Embryonic facial prominence (tissue), 1 donor: ENCODE measurements at regions not wholly inside any gene's neighbourhood (a gene's known extent, or its start where the extent isn't known, plus 50 kb on each side); places are given as distances from the start of the nearest gene placed in this dataset.

ENCODE experiments used
- DNase-seq: peaks from one replicate; pipeline ENCODE4 v3.0.0-alpha.2; 2016; ENCODE audit errors: extremely low spot score

GRCh38 chr15:53305554-53305953, 453.9 kb downstream of the WDR72 start:
- no peak for DNase-seq

GRCh38 chr15:53305101-53305500, 454.4 kb downstream of the WDR72 start:
- no peak for DNase-seq

GRCh38 chr15:53297828-53298227, 461.6 kb downstream of the WDR72 start:
- DNase-seq: no peak

- no peak for DNase-seq
Measured at GRCh38 chr15:53296603-53297002, 462.9 kb downstream of the WDR72 start.

GRCh38 chr15:53295574-53295973, 463.9 kb downstream of the WDR72 start:
- no peak for DNase-seq

- no peak for DNase-seq
Measured at GRCh38 chr15:53288542-53288941, 470.9 kb downstream of the WDR72 start.

GRCh38 chr15:53274630-53275029, 484.5 kb upstream of the ONECUT1 start:
- DNase-seq: no peak

- no peak for DNase-seq
Measured at GRCh38 chr15:53272116-53272515, 482.0 kb upstream of the ONECUT1 start.

GRCh38 chr15:53266176-53266575, 476.0 kb upstream of the ONECUT1 start:
- no peak for DNase-seq

- DNase-seq: no peak
Measured at GRCh38 chr15:53260647-53261046, 470.5 kb upstream of the ONECUT1 start.

- no peak for DNase-seq
Measured at GRCh38 chr15:53256457-53256856, 466.3 kb upstream of the ONECUT1 start.

GRCh38 chr15:53256043-53256442, 465.9 kb upstream of the ONECUT1 start:
- DNase-seq: no peak

GRCh38 chr15:53251996-53252395, 461.9 kb upstream of the ONECUT1 start:
- DNase-seq: no peak

GRCh38 chr15:53251523-53251922, 461.4 kb upstream of the ONECUT1 start:
- no peak for DNase-seq

GRCh38 chr15:53247041-53247708, 457.0 kb upstream of the ONECUT1 start:
- DNase-seq: no peak

- no peak for DNase-seq
Measured at GRCh38 chr15:53246404-53246803, 456.3 kb upstream of the ONECUT1 start.

GRCh38 chr15:53233801-53234200, 443.7 kb upstream of the ONECUT1 start:
- no peak for DNase-seq

GRCh38 chr15:53230473-53230872, 440.3 kb upstream of the ONECUT1 start:
- DNase-seq: no peak

- no peak for DNase-seq
Measured at GRCh38 chr15:53226559-53226958, 436.4 kb upstream of the ONECUT1 start.

GRCh38 chr15:53225781-53226180, 435.6 kb upstream of the ONECUT1 start:
- no peak for DNase-seq

GRCh38 chr15:53224371-53224770, 434.2 kb upstream of the ONECUT1 start:
- no peak for DNase-seq

- DNase-seq: no peak
Measured at GRCh38 chr15:53223815-53224214, 433.7 kb upstream of the ONECUT1 start.

- DNase-seq: no peak
Measured at GRCh38 chr15:53218666-53219580, 428.8 kb upstream of the ONECUT1 start.
